HEK293 (cell line): ENCODE measurements at regions not wholly inside any gene's neighbourhood (a gene's known extent, or its start where the extent isn't known, plus 50 kb on each side); places are given as distances from the start of the nearest gene placed in this dataset.

Source experiments
- CTCF ChIA-PET: fragments of 350-600 bp; formaldehyde crosslinking; extraction: SDS; loops from one replicate; lab custom pipeline; 2021; ENCODE audit warnings: antibody characterized with exemption; lab: Yijun Ruan, JAX
- POLR2A ChIA-PET: fragments of 300-600 bp; formaldehyde crosslinking; extraction: SDS; loops from one replicate; lab custom pipeline; 2020; ENCODE audit warnings: antibody characterized with exemption, inconsistent platforms; lab: Yijun Ruan, JAX
- H3K27ac ChIP-seq: fragments of 200-500 bp; sonication (Bioruptor generic); 2 replicates; pipeline ENCODE4 v1.5.1; 2014; ENCODE audit warnings: low read depth, low read length, control low read depth, inconsistent platforms; ENCODE audit errors: extremely low read depth
- H3K36me3 ChIP-seq, 2 experiments: fragments of 200-500 bp in 1 of 2; sonication (Bioruptor generic) in 1 of 2; 1 replicate in 1 of 2; 2 replicates in 1 of 2; pipeline ENCODE4 v1.5.1; 2014 to 2017; ENCODE audit warnings: inconsistent platforms in 2 of 2, low read length in 2 of 2; ENCODE audit not compliant: control insufficient read depth in 2 of 2, insufficient read depth in 1 of 2
- H3K4me1 ChIP-seq: fragments of 200-500 bp; sonication (Bioruptor generic); 2 replicates; pipeline ENCODE4 v1.5.1; 2014; ENCODE audit warnings: mild to moderate bottlenecking, low read length, inconsistent platforms; ENCODE audit not compliant: control insufficient read depth, insufficient read depth
- H3K4me3 ChIP-seq: 2 replicates; pipeline ENCODE4 v1.5.1; 2011; ENCODE audit warnings: low read depth, mild to moderate bottlenecking, control low read depth, low read length, moderate library complexity
- H3K9me3 ChIP-seq: fragments of 200-500 bp; sonication (Bioruptor generic); 2 replicates; pipeline ENCODE4 v1.5.1; 2014; ENCODE audit warnings: low read depth, low read length, inconsistent platforms; ENCODE audit not compliant: control insufficient read depth, insufficient read depth
- BCL11B ChIP-seq: fragments of 450-650 bp; formaldehyde crosslinking; IDR thresholded peaks from 2 replicates; pipeline ENCODE4 v1.5.1; 2016; ENCODE audit warnings: low read depth, missing biosample characterization, missing genetic modification characterization
- GFI1B ChIP-seq: fragments of 450-650 bp; formaldehyde crosslinking; IDR thresholded peaks from 2 replicates; pipeline ENCODE4 v1.5.1; 2016; ENCODE audit warnings: missing biosample characterization, missing genetic modification characterization
- KLF1 ChIP-seq: fragments of 450-650 bp; formaldehyde crosslinking; IDR thresholded peaks from 2 replicates; pipeline ENCODE4 v1.5.1; 2016; ENCODE audit warnings: missing biosample characterization, missing genetic modification characterization
- KLF9 ChIP-seq: fragments of 450-650 bp; formaldehyde crosslinking; IDR thresholded peaks from 2 replicates; pipeline ENCODE4 v1.5.1; 2016; ENCODE audit warnings: missing biosample characterization, missing genetic modification characterization, low read depth
- PATZ1 ChIP-seq: fragments of 450-650 bp; formaldehyde crosslinking; IDR thresholded peaks from 2 replicates; pipeline ENCODE4 v1.5.1; 2016; ENCODE audit warnings: missing biosample characterization, missing genetic modification characterization
- SP2 ChIP-seq: fragments of 450-650 bp; formaldehyde crosslinking; IDR thresholded peaks from 2 replicates; pipeline ENCODE4 v1.5.1; 2016; ENCODE audit warnings: missing biosample characterization, missing genetic modification characterization
- ZBTB48 ChIP-seq: fragments of 450-650 bp; formaldehyde crosslinking; IDR thresholded peaks from 2 replicates; pipeline ENCODE4 v1.5.1; 2016; ENCODE audit warnings: missing biosample characterization, missing genetic modification characterization
- ZBTB7A ChIP-seq: fragments of 450-650 bp; formaldehyde crosslinking; IDR thresholded peaks from 2 replicates; pipeline ENCODE4 v1.5.1; 2016; ENCODE audit warnings: low read depth, missing biosample characterization, missing genetic modification characterization
- ZIC2 ChIP-seq: fragments of 450-650 bp; formaldehyde crosslinking; IDR thresholded peaks from 2 replicates; pipeline ENCODE4 v1.5.1; 2016; ENCODE audit warnings: missing biosample characterization, missing genetic modification characterization
- ZNF112 ChIP-seq: fragments of 450-650 bp; formaldehyde crosslinking; IDR thresholded peaks from 2 replicates; pipeline ENCODE4 v1.5.0; 2017; ENCODE audit warnings: missing biosample characterization, missing genetic modification characterization
- ZNF121 ChIP-seq: fragments of 450-650 bp; formaldehyde crosslinking; IDR thresholded peaks from 2 replicates; pipeline ENCODE4 v1.5.1; 2016; ENCODE audit warnings: missing biosample characterization, missing genetic modification characterization
- ZNF155 ChIP-seq: fragments of 450-650 bp; formaldehyde crosslinking; IDR thresholded peaks from 2 replicates; pipeline ENCODE4 v1.5.1; 2016; ENCODE audit warnings: missing biosample characterization, missing genetic modification characterization
- ZNF16 ChIP-seq: fragments of 450-650 bp; formaldehyde crosslinking; IDR thresholded peaks from 2 replicates; pipeline ENCODE4 v1.5.1; 2016; ENCODE audit warnings: low read depth, missing biosample characterization, missing genetic modification characterization
- ZNF174 ChIP-seq: fragments of 450-650 bp; formaldehyde crosslinking; IDR thresholded peaks from 2 replicates; pipeline ENCODE4 v1.5.0; 2017; ENCODE audit warnings: missing biosample characterization, mild to moderate bottlenecking, missing genetic modification characterization
- ZNF2 ChIP-seq: fragments of 450-650 bp; formaldehyde crosslinking; IDR thresholded peaks from 2 replicates; pipeline ENCODE4 v1.5.1; 2016; ENCODE audit warnings: missing biosample characterization, missing genetic modification characterization
- ZNF202 ChIP-seq: fragments of 450-650 bp; formaldehyde crosslinking; IDR thresholded peaks from 2 replicates; pipeline ENCODE4 v1.5.1; 2016; ENCODE audit warnings: missing biosample characterization, missing genetic modification characterization, borderline replicate concordance
- ZNF26 ChIP-seq: fragments of 450-650 bp; formaldehyde crosslinking; IDR thresholded peaks from 2 replicates; pipeline ENCODE4 v1.5.1; 2016; ENCODE audit warnings: missing biosample characterization, missing genetic modification characterization
- ZNF266 ChIP-seq: fragments of 450-650 bp; formaldehyde crosslinking; IDR thresholded peaks from 2 replicates; pipeline ENCODE4 v1.5.1; 2016; ENCODE audit warnings: missing biosample characterization, missing genetic modification characterization, low read depth
- ZNF280C ChIP-seq: fragments of 450-650 bp; formaldehyde crosslinking; IDR thresholded peaks from 2 replicates; pipeline ENCODE4 v1.5.1; 2016; ENCODE audit warnings: missing biosample characterization, missing genetic modification characterization
- ZNF302 ChIP-seq: fragments of 450-650 bp; formaldehyde crosslinking; IDR thresholded peaks from 2 replicates; pipeline ENCODE4 v1.5.1; 2016; ENCODE audit warnings: missing biosample characterization, missing genetic modification characterization, low read depth
- ZNF324 ChIP-seq: fragments of 450-650 bp; formaldehyde crosslinking; IDR thresholded peaks from 2 replicates; pipeline ENCODE4 v1.5.1; 2016; ENCODE audit warnings: missing biosample characterization, missing genetic modification characterization
- ZNF398 ChIP-seq: fragments of 450-650 bp; formaldehyde crosslinking; IDR thresholded peaks from 2 replicates; pipeline ENCODE4 v1.5.1; 2017; ENCODE audit warnings: missing biosample characterization, missing genetic modification characterization
- ZNF529 ChIP-seq: fragments of 450-650 bp; formaldehyde crosslinking; IDR thresholded peaks from 2 replicates; pipeline ENCODE4 v1.5.1; 2017; ENCODE audit warnings: missing genetic modification characterization, missing biosample characterization; ENCODE audit not compliant: insufficient replicate concordance
- ZNF596 ChIP-seq: fragments of 450-650 bp; IDR thresholded peaks from 2 replicates; pipeline ENCODE4 v1.5.0; 2018; ENCODE audit warnings: missing biosample characterization, mild to moderate bottlenecking, missing genetic modification characterization, moderate library complexity
- ZNF600 ChIP-seq: fragments of 450-650 bp; formaldehyde crosslinking; IDR thresholded peaks from 2 replicates; pipeline ENCODE4 v1.5.1; 2016; ENCODE audit warnings: missing biosample characterization, missing genetic modification characterization
- ZNF621 ChIP-seq: fragments of 450-650 bp; formaldehyde crosslinking; IDR thresholded peaks from 2 replicates; pipeline ENCODE4 v1.5.1; 2017; ENCODE audit warnings: missing biosample characterization, missing genetic modification characterization
- ZNF670 ChIP-seq: fragments of 450-650 bp; formaldehyde crosslinking; IDR thresholded peaks from 2 replicates; pipeline ENCODE4 v1.5.1; 2016; ENCODE audit warnings: missing biosample characterization, missing genetic modification characterization, low read depth
- ZNF701 ChIP-seq: fragments of 450-650 bp; formaldehyde crosslinking; IDR thresholded peaks from 2 replicates; pipeline ENCODE4 v1.5.1; 2016; ENCODE audit warnings: missing biosample characterization, missing genetic modification characterization
- ZNF704 ChIP-seq: fragments of 450-650 bp; formaldehyde crosslinking; IDR thresholded peaks from 2 replicates; pipeline ENCODE4 v1.5.1; 2016; ENCODE audit warnings: missing biosample characterization, missing genetic modification characterization
- ZNF776 ChIP-seq: fragments of 450-650 bp; formaldehyde crosslinking; IDR thresholded peaks from 2 replicates; pipeline ENCODE4 v1.5.0; 2017; ENCODE audit warnings: missing biosample characterization, missing genetic modification characterization, borderline replicate concordance

GRCh38 chr3:81308306-81308705 lies 453.1 kb downstream of the GBE1 start:
- ChIA-PET CTCF (no interaction called here), POLR2A (no interaction called here)
- H3K4me3 ChIP-seq = no peak overlapping the region
- no peak overlapping the region for H3K27ac ChIP-seq
- no peaks in the 10 kb centered on the region for H3K36me3 ChIP-seq
- no peaks in the 10 kb centered on the region for H3K4me1 ChIP-seq
- TF ChIP-seq ZNF324 (tag by site-specific recombination) (no peak), ZNF302 (tag by site-specific recombination) (no peak), BCL11B (no peak), ZBTB7A (tag by site-specific recombination) (no peak), KLF9 (tag by site-specific recombination) (no peak), ZNF174 (tag by site-specific recombination) (no peak), ZNF155 (tag by site-specific recombination) (no peak), ZNF266 (tag by site-specific recombination) (no peak), ZNF26 (tag by site-specific recombination) (no peak), ZBTB48 (no peak), ZIC2 (tag by site-specific recombination) (no peak), ZNF112 (tag by site-specific recombination) (no peak), ZNF280C (tag by site-specific recombination) (no peak), ZNF776 (tag by site-specific recombination) (no peak), ZNF701 (tag by site-specific recombination) (no peak), ZNF670 (no peak)
- no peaks in the 10 kb centered on the region for H3K9me3 ChIP-seq

GRCh38 chr3:81307221-81307620 lies 454.2 kb downstream of the GBE1 start:
- Histone ChIP-seq H3K36me3 (no peaks in the 10 kb centered on the region), H3K27ac (no peak overlapping the region), H3K9me3 (no peaks in the 10 kb centered on the region), H3K4me3 (no peak overlapping the region), H3K4me1 (no peaks in the 10 kb centered on the region)
- ChIA-PET POLR2A (no interaction called here), CTCF (interaction anchor here (0.6 kb wide), 1 partner anchor 669 kb away, joined by 3 read pairs; no protein-coding TSS in a partner anchor)
- TF ChIP-seq ZNF704 (tag by site-specific recombination) (no peak), ZNF121 (no peak), ZNF621 (no peak), ZNF600 (tag by site-specific recombination) (no peak), ZNF202 (tag by site-specific recombination) (no peak), ZNF16 (tag by site-specific recombination) (no peak), KLF1 (no peak), ZNF529 (no peak), SP2 (no peak), ZNF398 (tag by site-specific recombination) (no peak), ZNF2 (tag by site-specific recombination) (no peak), GFI1B (tag by site-specific recombination) (no peak), PATZ1 (no peak), ZNF596 (no peak), ZBTB7A (tag by site-specific recombination) (no peak)
